ENCODE measurements at regions not wholly inside any gene's neighbourhood (a gene's known extent, or its start where the extent isn't known, plus 50 kb on each side); places are given as distances from the start of the nearest gene placed in this dataset.

DNA sequence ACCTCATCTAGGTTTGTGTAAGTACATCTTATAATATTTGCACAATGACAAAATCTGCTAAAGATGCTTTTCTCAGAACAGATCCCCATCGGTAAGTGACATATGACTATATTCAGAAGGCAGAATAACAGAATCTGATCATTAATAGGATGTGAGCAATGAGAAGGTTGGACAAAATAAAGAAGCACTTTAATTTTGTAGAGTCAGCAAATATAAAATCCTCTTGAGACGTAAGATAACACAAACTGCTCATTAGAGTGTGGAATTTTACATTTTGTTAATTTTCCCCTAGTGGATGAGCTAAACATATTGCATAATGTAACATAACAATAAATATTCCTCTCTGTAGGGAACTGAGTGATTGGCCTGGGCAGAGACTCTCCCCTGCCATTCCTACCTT, 658.4 kb upstream of the ZP4 start:
- no peak overlapping the region for H3K9ac ChIP-seq (ENCODE audit: low read length)
- no peaks in the 10 kb centered on the region for H3K79me2 ChIP-seq (ENCODE audit: control insufficient read depth, insufficient read depth, low read length)
- intact Hi-C loops (cut with micrococcal nuclease) = no loop called here
- no peak overlapping the region for H3K4me3 ChIP-seq (ENCODE audit: control extremely low read depth in 1 of 5, extremely low read depth in 1 of 5, insufficient read depth in 1 of 5, low read depth in 2 of 5, low read length in 4 of 5)
- H4K20me1 ChIP-seq (ENCODE audit: control insufficient read depth, insufficient read depth, low read length, poor library complexity, severe bottlenecking) = no peaks in the 10 kb centered on the region
- no peak overlapping the region for H2AFZ ChIP-seq (ENCODE audit: insufficient read depth, low read depth, low read length, poor library complexity, severe bottlenecking)
- DNase-seq (no peak), ATAC-seq (ENCODE audit: low read depth) (no peak)
- Mint-ChIP-seq H3K27ac (no peak overlapping the region), H3K27me3 (no peaks in the 10 kb centered on the region), H3K4me1 (no peaks in the 10 kb centered on the region), H3K9me3 (ENCODE audit: insufficient read depth) (peaks cover 3% of the 10 kb centered on the region), H3K4me3 (no peak overlapping the region)
- CTCF ChIA-PET = no interaction called here
- H3K27ac ChIP-seq (ENCODE audit: low read length in 2 of 2) = no peak overlapping the region
- no CpG with 5 or more reads among the region's 2 CpGs for WGBS (ENCODE audit: insufficient coverage)
- no peak for TF ChIP-seq EZH2 (IDR thresholded peaks at IDR 0.05; ENCODE audit: borderline replicate concordance, insufficient read depth, low read depth, low read length, poor library complexity, severe bottlenecking)
- TF ChIP-seq, protein P1, sequence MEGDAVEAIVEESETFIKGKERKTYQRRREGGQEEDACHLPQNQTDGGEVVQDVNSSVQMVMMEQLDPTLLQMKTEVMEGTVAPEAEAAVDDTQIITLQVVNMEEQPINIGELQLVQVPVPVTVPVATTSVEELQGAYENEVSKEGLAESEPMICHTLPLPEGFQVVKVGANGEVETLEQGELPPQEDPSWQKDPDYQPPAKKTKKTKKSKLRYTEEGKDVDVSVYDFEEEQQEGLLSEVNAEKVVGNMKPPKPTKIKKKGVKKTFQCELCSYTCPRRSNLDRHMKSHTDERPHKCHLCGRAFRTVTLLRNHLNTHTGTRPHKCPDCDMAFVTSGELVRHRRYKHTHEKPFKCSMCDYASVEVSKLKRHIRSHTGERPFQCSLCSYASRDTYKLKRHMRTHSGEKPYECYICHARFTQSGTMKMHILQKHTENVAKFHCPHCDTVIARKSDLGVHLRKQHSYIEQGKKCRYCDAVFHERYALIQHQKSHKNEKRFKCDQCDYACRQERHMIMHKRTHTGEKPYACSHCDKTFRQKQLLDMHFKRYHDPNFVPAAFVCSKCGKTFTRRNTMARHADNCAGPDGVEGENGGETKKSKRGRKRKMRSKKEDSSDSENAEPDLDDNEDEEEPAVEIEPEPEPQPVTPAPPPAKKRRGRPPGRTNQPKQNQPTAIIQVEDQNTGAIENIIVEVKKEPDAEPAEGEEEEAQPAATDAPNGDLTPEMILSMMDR (IDR thresholded peaks at IDR 0.05) = no peak
- peaks cover 0 to 7% (median 0%) of the 10 kb centered on the region in 3 donors for H3K9me3 ChIP-seq (ENCODE audit: control extremely low read depth in 1 of 3, control insufficient read depth in 2 of 3, insufficient read depth in 1 of 3, low read length in 2 of 3)
- POLR2A ChIA-PET = no interaction called here
- no peak overlapping the region for H3K4me2 ChIP-seq (replicated peaks; ENCODE audit: low read depth, low read length, poor library complexity, severe bottlenecking)
- H3K36me3 ChIP-seq (replicated peaks in 1 of 2; ENCODE audit: control extremely low read depth in 1 of 2, control insufficient read depth in 1 of 2, extremely low read depth in 1 of 2, insufficient read depth in 2 of 2, low read length in 1 of 2) = no peaks in the 10 kb centered on the region
- no peaks in the 10 kb centered on the region for H3K4me1 ChIP-seq (ENCODE audit: control insufficient read depth in 2 of 2, insufficient read depth in 2 of 2, low read length in 2 of 2)
- no peaks in the 10 kb centered on the region for H3K27me3 ChIP-seq (replicated peaks in 1 of 4; ENCODE audit: control extremely low read depth in 1 of 4, control insufficient read depth in 3 of 4, insufficient read depth in 4 of 4, low read length in 3 of 4)

DNA sequence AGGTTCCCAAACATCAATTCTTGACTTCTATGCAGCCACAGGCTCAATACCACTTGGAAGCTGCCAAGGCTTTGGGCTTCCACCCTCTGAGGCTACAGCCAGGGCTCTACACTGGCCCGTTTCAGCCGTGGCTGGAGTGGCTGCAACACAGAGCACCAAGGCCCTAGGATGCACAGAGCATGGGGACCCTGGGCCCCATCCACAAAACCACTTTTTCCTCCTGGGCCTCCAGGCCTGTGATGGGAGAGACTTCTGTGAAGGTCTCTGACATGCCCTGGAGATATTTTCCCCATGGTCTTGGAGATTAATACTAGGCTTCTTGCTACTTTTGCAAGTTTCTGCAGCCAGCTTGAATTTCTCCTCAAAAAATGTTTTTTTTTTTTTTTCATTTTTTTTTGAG, 655.4 kb upstream of the ZP4 start:
- 80% methylated on average over 1 of the region's 2 CpGs for WGBS (ENCODE audit: insufficient coverage)
- POLR2A ChIA-PET = no interaction called here
- ATAC-seq (ENCODE audit: low read depth) (no peak), DNase-seq (no peak)
- H3K27ac Mint-ChIP-seq = no peak overlapping the region
- no peaks in the 10 kb centered on the region for H3K4me1 Mint-ChIP-seq
- TF ChIP-seq, protein P1 (IDR thresholded peaks at IDR 0.05) = no peak
- no peak for TF ChIP-seq EZH2 (IDR thresholded peaks at IDR 0.05; ENCODE audit: borderline replicate concordance, insufficient read depth, low read depth, low read length, poor library complexity, severe bottlenecking)
- Histone ChIP-seq H3K27me3 (replicated peaks in 1 of 4; ENCODE audit: control extremely low read depth in 1 of 4, control insufficient read depth in 3 of 4, insufficient read depth in 4 of 4, low read length in 3 of 4) (no peaks in the 10 kb centered on the region), H3K79me2 (ENCODE audit: control insufficient read depth, insufficient read depth, low read length) (no peaks in the 10 kb centered on the region), H3K36me3 (replicated peaks in 1 of 2; ENCODE audit: control extremely low read depth in 1 of 2, control insufficient read depth in 1 of 2, extremely low read depth in 1 of 2, insufficient read depth in 2 of 2, low read length in 1 of 2) (no peaks in the 10 kb centered on the region), H3K4me3 (ENCODE audit: control extremely low read depth in 1 of 5, extremely low read depth in 1 of 5, insufficient read depth in 1 of 5, low read depth in 2 of 5, low read length in 4 of 5) (no peak overlapping the region), H3K4me2 (replicated peaks; ENCODE audit: low read depth, low read length, poor library complexity, severe bottlenecking) (no peak overlapping the region), H3K27ac (ENCODE audit: low read length in 2 of 2) (no peak overlapping the region), H3K9me3 (ENCODE audit: control extremely low read depth in 1 of 3, control insufficient read depth in 2 of 3, insufficient read depth in 1 of 3, low read length in 2 of 3) (peaks cover 0 to 7% (median 0%) of the 10 kb centered on the region in 3 donors), H3K4me1 (ENCODE audit: control insufficient read depth in 2 of 2, insufficient read depth in 2 of 2, low read length in 2 of 2) (no peaks in the 10 kb centered on the region), H3K9ac (ENCODE audit: low read length) (no peak overlapping the region), H4K20me1 (ENCODE audit: control insufficient read depth, insufficient read depth, low read length, poor library complexity, severe bottlenecking) (no peaks in the 10 kb centered on the region), H2AFZ (ENCODE audit: insufficient read depth, low read depth, low read length, poor library complexity, severe bottlenecking) (no peak overlapping the region)
- peaks cover 3% of the 10 kb centered on the region for H3K9me3 Mint-ChIP-seq (ENCODE audit: insufficient read depth)
- H3K4me3 Mint-ChIP-seq = no peak overlapping the region
- no peaks in the 10 kb centered on the region for H3K27me3 Mint-ChIP-seq
- intact Hi-C loops (cut with micrococcal nuclease) = no loop called here
- CTCF ChIA-PET = no interaction called here

All from B cell (primary cell).